AG04449 (cell line): ENCODE measurements at regions not wholly inside any gene's neighbourhood (a gene's known extent, or its start where the extent isn't known, plus 50 kb on each side); places are given as distances from the start of the nearest gene placed in this dataset.

Source experiments
- CTCF ChIA-PET: fragments of 350-600 bp; formaldehyde crosslinking; extraction: SDS; loops from one replicate; lab custom pipeline; 2021; ENCODE audit warnings: antibody characterized with exemption; lab: Yijun Ruan, JAX
- POLR2A ChIA-PET: fragments of 400-600, 350-600 bp; formaldehyde crosslinking; extraction: SDS; loops from one replicate; lab custom pipeline; 2020; ENCODE audit warnings: antibody characterized with exemption, inconsistent platforms; lab: Yijun Ruan, JAX
- DNase-seq: peaks from one replicate; pipeline ENCODE4 v3.0.0-alpha.2; 2010; ENCODE audit warnings: low read depth, low spot score
- H3K4me3 ChIP-seq: 2 replicates; pipeline ENCODE4 v1.5.1; 2011; ENCODE audit warnings: low read depth, mild to moderate bottlenecking, control low read depth, low read length
- TF ChIP-seq, protein P1 (sequence below): IDR thresholded peaks from one replicate; pipeline ENCODE4 v1.5.1; 2011; ENCODE audit warnings: mild to moderate bottlenecking, moderate library complexity, low read length, control low read depth, inconsistent platforms; ENCODE audit not compliant: insufficient read depth; ENCODE audit errors: missing control alignments

DNA sequence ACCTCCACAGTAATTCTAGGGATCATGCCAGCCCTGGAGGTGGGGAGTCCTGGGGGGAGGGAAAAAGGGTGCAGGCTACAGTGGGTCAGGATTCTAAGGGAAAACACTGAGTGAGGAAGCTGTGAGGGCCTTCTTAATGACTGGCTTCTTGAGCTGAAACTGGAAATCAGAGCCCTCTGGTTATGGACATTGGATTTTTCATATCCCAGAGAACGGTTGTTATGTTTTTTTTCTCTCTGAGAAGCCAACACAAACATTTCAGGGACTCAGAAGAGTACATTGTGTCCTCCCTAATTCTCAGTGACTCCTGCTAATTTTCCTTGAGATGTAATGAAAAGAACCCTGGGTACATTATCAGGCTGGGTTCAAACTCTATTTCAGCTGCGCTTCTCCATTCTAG is 162.4 kb upstream of the PRDX4 start:
- CTCF ChIA-PET = no interaction called here
- H3K4me3 ChIP-seq = no peak overlapping the region
- TF ChIP-seq, protein P1, sequence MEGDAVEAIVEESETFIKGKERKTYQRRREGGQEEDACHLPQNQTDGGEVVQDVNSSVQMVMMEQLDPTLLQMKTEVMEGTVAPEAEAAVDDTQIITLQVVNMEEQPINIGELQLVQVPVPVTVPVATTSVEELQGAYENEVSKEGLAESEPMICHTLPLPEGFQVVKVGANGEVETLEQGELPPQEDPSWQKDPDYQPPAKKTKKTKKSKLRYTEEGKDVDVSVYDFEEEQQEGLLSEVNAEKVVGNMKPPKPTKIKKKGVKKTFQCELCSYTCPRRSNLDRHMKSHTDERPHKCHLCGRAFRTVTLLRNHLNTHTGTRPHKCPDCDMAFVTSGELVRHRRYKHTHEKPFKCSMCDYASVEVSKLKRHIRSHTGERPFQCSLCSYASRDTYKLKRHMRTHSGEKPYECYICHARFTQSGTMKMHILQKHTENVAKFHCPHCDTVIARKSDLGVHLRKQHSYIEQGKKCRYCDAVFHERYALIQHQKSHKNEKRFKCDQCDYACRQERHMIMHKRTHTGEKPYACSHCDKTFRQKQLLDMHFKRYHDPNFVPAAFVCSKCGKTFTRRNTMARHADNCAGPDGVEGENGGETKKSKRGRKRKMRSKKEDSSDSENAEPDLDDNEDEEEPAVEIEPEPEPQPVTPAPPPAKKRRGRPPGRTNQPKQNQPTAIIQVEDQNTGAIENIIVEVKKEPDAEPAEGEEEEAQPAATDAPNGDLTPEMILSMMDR = no peak
- no peak for DNase-seq
- POLR2A ChIA-PET = no interaction called here

DNA sequence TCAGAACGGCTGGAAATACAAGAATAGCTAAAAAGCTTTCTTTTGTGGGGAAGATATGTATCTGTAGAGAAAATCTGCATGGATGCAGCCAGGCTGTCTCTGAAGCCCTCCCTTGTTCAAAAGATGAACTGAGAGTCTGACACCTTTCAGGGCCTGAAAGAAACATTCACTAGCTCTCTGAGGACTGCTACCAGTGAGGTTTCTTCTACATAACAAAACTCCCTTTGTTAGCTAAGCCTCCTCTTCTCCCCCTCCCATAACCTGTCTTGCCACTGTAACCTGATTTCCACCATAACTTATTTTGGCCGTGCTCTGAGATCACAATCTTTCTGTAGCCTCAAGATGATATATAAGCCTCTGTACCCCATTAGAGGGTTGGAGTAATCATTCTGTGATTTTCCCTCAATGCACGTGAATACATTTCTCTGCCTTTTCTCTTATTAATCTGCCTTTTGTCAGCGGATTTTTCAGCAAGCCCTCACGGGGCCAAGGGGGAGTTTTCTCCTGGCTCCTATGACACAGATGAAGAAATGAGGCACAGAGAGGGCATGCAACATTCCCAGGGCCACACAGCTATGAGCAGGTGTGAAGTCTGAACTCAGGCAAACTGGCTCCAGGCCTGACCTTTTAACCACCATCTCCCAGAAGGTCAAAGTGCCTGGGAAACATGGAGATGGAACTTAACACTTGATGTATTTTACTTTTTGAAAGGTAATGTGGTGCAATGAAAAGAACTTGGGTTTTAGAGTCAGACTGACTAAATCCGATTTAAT is 161.6 kb upstream of the PRDX4 start:
- H3K4me3 ChIP-seq = no peak overlapping the region
- POLR2A ChIA-PET = no interaction called here
- no peak for DNase-seq
- TF ChIP-seq, protein P1 = no peak
- CTCF ChIA-PET = no interaction called here

DNA sequence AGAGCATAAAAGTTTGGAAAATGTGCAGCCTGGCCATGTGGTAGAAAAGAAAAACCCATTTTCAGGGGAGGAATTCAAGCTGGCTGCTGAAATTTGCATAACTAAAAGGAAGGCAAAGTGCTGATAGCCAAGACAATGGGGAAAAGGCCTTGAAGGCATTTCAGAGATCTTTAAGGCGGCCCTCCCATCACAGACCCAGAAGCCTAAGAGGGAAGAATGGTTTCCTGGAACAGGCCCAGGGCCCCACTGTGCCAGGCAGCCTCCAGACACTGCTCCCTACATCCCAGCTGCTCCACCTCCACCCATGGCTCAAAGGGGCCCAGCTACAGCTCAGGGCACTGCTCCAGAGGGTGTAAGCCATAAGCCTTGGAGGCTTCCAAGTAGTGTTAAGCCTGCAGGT is 158.0 kb upstream of the PRDX4 start:
- TF ChIP-seq, protein P1 = no peak
- DNase-seq = no peak
- no peak overlapping the region for H3K4me3 ChIP-seq
- ChIA-PET CTCF (no interaction called here), POLR2A (no interaction called here)

DNA sequence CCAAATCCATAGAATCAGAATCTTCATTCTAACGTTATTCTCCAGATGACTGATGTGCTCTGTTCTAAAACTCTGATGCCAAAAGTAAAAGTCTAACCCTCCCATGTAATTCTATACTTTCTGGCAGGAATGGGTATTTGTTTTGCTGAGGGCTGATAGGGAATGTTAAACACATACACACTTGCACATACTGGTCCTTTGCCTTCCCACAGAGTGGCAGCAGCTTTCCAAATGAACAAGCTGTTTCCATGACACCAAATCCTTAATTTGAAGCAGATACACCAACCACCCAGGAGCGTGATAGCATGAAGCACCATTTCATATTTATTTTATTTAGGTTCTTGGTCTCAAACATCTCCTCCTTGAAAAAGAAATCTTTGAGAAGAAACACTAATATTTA is 155.5 kb upstream of the PRDX4 start:
- ChIA-PET POLR2A (no interaction called here), CTCF (no interaction called here)
- no peak for DNase-seq
- TF ChIP-seq, protein P1 = no peak
- no peak overlapping the region for H3K4me3 ChIP-seq

DNA sequence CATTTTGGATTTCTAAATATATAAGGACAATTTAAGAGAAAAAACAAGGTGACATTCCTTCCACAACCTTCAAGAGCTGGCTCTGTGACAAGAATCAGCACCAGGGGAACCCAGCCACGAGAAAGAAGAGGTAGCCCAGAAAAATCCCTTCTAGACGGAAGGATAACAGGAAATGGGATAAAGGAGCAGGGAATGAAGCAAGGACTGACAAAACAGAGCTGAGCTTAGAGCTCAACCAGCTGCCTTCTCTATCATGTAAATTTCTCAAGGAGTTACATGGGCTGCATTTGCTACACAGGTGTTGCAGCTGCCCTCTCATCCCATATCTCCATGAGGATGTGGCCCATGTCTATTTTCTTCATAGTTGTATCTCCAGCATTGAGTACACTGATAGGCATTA is 154.2 kb upstream of the PRDX4 start:
- ChIA-PET CTCF (no interaction called here), POLR2A (no interaction called here)
- no peak overlapping the region for H3K4me3 ChIP-seq
- DNase-seq = no peak
- TF ChIP-seq, protein P1 = no peak

DNA sequence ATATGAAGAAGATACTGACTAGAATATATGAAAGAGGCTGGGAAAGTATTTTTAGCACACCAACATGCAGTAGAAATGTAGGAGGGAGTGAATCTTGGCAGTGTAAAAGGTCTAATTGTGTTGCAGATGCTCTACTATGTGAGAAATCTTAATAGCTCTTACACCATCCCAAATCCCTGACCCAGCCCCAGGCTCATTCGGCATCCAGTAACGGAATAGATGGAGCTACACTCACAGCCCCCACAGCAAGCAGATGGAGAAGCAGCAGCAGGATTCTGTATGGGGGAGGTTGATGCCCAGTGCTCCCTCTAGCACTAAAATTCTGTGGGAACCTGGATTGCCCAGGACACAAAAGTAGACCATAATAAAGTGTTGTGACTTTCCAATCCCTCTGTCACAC is 153.2 kb upstream of the PRDX4 start:
- no peak overlapping the region for H3K4me3 ChIP-seq
- POLR2A ChIA-PET = no interaction called here
- CTCF ChIA-PET = no interaction called here
- DNase-seq = no peak
- TF ChIP-seq, protein P1 = no peak
